ENCODE measurements at regions not wholly inside any gene's neighbourhood (a gene's known extent, or its start where the extent isn't known, plus 50 kb on each side); places are given as distances from the start of the nearest gene placed in this dataset.

- H3K4me3 ChIP-seq (ENCODE audit: low read depth, low read length) = no peak overlapping the region
- H3K27me3 ChIP-seq (ENCODE audit: control insufficient read depth, insufficient read depth, low read length) = no peaks in the 10 kb centered on the region
- H3K36me3 ChIP-seq (ENCODE audit: control insufficient read depth, insufficient read depth, low read length) = no peaks in the 10 kb centered on the region
- no peak for DNase-seq (ENCODE audit: low read depth)
- no peak for TF ChIP-seq CTCF (IDR thresholded peaks at IDR 0.05; ENCODE audit: insufficient read depth, low read length, poor library complexity, severe bottlenecking)
Observed at GRCh38 chr4:29861307-29861706, 858.9 kb upstream of the PCDH7 start.

- Histone ChIP-seq H3K4me3 (ENCODE audit: low read depth, low read length) (no peak overlapping the region), H3K27me3 (ENCODE audit: control insufficient read depth, insufficient read depth, low read length) (no peaks in the 10 kb centered on the region), H3K36me3 (ENCODE audit: control insufficient read depth, insufficient read depth, low read length) (no peaks in the 10 kb centered on the region)
- TF ChIP-seq CTCF (IDR thresholded peaks at IDR 0.05; ENCODE audit: insufficient read depth, low read length, poor library complexity, severe bottlenecking) = no peak
- DNase-seq (ENCODE audit: low read depth) = no peak
Observed at GRCh38 chr4:29867412-29867811, 852.8 kb upstream of the PCDH7 start.

- DNase-seq (ENCODE audit: low read depth) = no peak
- Histone ChIP-seq H3K27me3 (ENCODE audit: control insufficient read depth, insufficient read depth, low read length) (no peaks in the 10 kb centered on the region), H3K36me3 (ENCODE audit: control insufficient read depth, insufficient read depth, low read length) (no peaks in the 10 kb centered on the region), H3K4me3 (ENCODE audit: low read depth, low read length) (no peak overlapping the region)
- TF ChIP-seq CTCF (IDR thresholded peaks at IDR 0.05; ENCODE audit: insufficient read depth, low read length, poor library complexity, severe bottlenecking) = no peak
Observed at GRCh38 chr4:29900336-29900735, 819.8 kb upstream of the PCDH7 start.

GRCh38 chr4:29908276-29908675 is 811.9 kb upstream of the PCDH7 start:
- no peaks in the 10 kb centered on the region for H3K27me3 ChIP-seq (ENCODE audit: control insufficient read depth, insufficient read depth, low read length)
- H3K4me3 ChIP-seq (ENCODE audit: low read depth, low read length) = no peak overlapping the region
- H3K36me3 ChIP-seq (ENCODE audit: control insufficient read depth, insufficient read depth, low read length) = no peaks in the 10 kb centered on the region
- no peak for TF ChIP-seq CTCF (IDR thresholded peaks at IDR 0.05; ENCODE audit: insufficient read depth, low read length, poor library complexity, severe bottlenecking)
- no peak for DNase-seq (ENCODE audit: low read depth)

DNA sequence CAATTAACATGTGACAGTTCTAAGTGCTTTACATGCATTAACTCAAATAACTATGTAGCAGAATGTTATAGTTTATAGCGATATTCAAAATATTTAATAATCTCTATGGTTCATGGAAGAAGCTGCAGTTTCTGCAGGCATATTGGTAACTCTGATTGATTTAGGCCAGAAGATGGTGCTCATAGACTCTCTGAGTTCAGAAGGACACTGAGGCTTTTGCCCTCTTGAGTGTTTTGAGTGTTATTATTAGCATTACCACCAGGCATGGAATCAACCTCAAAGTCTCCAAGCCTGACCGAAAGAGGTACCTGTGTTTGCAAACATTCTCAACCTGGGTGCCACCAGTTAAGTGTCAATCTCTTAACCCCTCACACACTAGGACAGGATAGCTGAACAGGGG is 792.3 kb upstream of the PCDH7 start:
- DNase-seq (ENCODE audit: low read depth) = no peak
- Histone ChIP-seq H3K27me3 (ENCODE audit: control insufficient read depth, insufficient read depth, low read length) (no peaks in the 10 kb centered on the region), H3K36me3 (ENCODE audit: control insufficient read depth, insufficient read depth, low read length) (no peaks in the 10 kb centered on the region), H3K4me3 (ENCODE audit: low read depth, low read length) (no peak overlapping the region)
- no peak for TF ChIP-seq CTCF (IDR thresholded peaks at IDR 0.05; ENCODE audit: insufficient read depth, low read length, poor library complexity, severe bottlenecking)

DNA sequence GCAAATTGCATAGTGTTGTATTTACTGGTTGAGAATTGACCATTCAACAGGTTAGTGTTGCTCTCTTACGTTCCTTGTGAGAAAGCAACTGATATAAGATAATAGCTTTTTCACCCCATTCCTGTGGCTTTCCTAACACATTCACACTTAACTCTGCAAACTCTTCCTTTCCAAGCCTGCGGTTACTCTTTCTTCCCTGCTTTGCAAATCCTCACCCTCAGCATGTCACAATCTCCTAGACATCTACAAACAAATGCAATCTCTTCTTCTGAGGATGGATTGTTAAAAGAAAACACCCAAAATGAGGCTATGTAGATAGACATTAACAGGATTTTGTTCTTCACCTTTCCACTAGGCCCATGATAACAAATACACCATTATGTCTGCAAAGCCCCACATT is 771.7 kb upstream of the PCDH7 start:
- H3K4me3 ChIP-seq (ENCODE audit: low read depth, low read length) = no peak overlapping the region
- no peak for DNase-seq (ENCODE audit: low read depth)
- TF ChIP-seq CTCF (IDR thresholded peaks at IDR 0.05; ENCODE audit: insufficient read depth, low read length, poor library complexity, severe bottlenecking) = no peak
- H3K36me3 ChIP-seq (ENCODE audit: control insufficient read depth, insufficient read depth, low read length) = no peaks in the 10 kb centered on the region
- H3K27me3 ChIP-seq (ENCODE audit: control insufficient read depth, insufficient read depth, low read length) = no peaks in the 10 kb centered on the region
